Coronary artery (tissue), 2 donors: ENCODE measurements at regions not wholly inside any gene's neighbourhood (a gene's known extent, or its start where the extent isn't known, plus 50 kb on each side); places are given as distances from the start of the nearest gene placed in this dataset.

ENCODE experiments used
- DNase-seq: peaks from one replicate; pipeline ENCODE4 v3.0.0-alpha.2; 2017; ENCODE audit warnings: low spot score
- H3K27ac ChIP-seq, 2 donors: fragments of 200-600 bp; sonication (generic); one replicate each; pipeline ENCODE4 v1.5.1; 2016 to 2019
- H3K4me3 ChIP-seq: fragments of 200-600 bp; sonication (generic); 2 replicates; pipeline ENCODE4 v1.5.1; 2016; ENCODE audit warnings: mild to moderate bottlenecking, moderate library complexity
- TF ChIP-seq, protein P1 (sequence below): fragments of 200-600 bp; sonication (generic); IDR thresholded peaks from one replicate; pipeline ENCODE4 v1.5.1; 2019; ENCODE audit warnings: antibody characterized with exemption

DNA sequence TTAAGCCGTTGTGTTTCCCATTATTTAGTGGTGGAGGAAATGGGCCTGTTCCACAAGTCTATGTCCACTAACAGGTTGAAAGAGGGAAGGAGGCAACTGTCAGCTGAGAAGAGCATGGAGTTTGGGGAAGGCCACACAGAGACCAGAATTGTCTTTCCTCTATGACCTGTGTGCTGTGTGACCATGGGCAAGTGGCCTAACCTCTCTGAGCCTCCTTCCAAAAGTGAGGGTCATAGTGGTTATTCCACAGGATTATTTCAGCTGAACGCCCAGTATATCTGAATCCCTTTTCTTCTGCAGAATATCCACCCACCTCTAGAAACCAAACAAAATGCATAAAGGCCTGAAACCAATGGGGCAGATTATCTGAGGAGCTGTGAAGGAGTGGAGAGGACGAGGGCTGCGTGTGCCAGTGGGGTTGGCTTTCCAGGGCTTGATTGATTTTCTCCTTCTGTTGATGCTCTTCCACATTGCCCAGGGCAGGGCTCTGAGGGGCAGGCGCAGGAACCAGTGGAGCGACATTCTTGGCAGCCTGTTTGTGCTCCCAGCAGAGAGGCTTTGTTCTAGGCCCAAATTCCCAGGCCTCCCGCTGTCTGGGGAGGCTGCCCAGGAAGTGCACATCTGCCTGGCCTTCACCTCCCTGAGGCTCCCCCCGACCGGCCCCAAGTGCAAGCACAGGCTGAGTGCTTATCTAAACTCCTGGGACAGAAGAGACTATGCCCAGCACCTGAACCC is 452.7 kb downstream of the BCL11B start:
- no peak overlapping the region for H3K4me3 ChIP-seq
- DNase-seq, result no peak
- H3K27ac ChIP-seq, result no peak overlapping the region
- TF ChIP-seq, protein P1, sequence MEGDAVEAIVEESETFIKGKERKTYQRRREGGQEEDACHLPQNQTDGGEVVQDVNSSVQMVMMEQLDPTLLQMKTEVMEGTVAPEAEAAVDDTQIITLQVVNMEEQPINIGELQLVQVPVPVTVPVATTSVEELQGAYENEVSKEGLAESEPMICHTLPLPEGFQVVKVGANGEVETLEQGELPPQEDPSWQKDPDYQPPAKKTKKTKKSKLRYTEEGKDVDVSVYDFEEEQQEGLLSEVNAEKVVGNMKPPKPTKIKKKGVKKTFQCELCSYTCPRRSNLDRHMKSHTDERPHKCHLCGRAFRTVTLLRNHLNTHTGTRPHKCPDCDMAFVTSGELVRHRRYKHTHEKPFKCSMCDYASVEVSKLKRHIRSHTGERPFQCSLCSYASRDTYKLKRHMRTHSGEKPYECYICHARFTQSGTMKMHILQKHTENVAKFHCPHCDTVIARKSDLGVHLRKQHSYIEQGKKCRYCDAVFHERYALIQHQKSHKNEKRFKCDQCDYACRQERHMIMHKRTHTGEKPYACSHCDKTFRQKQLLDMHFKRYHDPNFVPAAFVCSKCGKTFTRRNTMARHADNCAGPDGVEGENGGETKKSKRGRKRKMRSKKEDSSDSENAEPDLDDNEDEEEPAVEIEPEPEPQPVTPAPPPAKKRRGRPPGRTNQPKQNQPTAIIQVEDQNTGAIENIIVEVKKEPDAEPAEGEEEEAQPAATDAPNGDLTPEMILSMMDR, result no peak

DNA sequence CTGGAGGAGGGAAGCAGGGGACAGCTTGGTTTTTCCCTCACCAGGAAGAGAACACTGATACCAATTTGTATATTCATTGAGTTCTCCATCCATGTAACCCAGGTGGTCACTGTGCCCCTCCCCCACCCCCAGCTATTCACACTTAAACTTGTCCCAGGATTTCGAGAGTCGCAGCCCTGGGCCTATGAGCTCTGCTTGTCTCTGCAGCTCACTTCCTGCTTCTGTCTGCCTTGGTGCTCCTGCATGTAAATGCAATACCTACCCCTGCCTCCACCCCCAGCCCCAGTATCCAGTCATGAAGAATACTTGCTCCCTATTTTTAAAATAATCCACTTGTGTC is 452.2 kb downstream of the BCL11B start:
- H3K4me3 ChIP-seq, result no peak overlapping the region
- TF ChIP-seq, protein P1, result no peak
- no peak for DNase-seq
- no peak overlapping the region for H3K27ac ChIP-seq

DNA sequence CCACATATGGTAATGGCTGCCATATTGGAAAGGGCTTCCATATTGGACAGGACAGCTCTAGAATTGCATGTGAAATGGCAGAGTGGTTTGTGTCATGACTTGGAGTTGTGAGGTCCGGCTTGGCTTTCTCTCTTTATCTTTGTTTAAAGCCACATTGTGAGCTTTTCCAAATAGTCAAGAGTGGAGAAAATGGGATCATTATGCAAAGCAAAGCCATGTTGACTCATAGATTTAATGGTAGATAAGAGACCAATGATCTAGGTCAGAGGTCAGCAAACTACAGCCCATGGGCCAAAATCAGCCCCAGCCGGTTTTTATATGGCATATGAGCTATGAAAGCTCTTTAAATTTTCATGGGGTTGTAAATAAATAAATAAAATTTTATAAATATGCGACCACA is 449.1 kb downstream of the BCL11B start:
- TF ChIP-seq, protein P1, result no peak
- Histone ChIP-seq H3K27ac (no peak overlapping the region), H3K4me3 (no peak overlapping the region)
- no peak for DNase-seq

DNA sequence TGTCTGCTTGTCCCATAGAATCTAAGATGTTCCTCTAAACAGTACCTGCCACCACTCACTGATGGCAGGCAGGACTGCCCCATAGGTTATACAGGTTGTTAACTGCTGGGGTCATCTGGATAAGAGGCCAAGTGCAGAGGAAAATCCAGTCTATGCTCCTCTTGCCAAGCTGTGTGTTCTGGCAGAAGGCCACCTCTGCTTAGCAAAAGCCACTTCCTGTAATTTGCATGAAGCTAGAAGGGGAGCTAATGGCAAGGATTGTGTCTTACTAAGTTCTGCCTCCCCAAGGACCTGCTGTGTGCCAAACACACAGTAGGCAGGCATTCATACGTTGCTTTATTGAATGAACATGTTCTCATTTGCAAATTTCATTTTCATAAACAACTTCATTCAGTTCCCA is 445.4 kb downstream of the BCL11B start:
- Histone ChIP-seq H3K4me3 (no peak overlapping the region), H3K27ac (no peak overlapping the region)
- DNase-seq, result peak; percentile 16
- TF ChIP-seq, protein P1, result no peak

DNA sequence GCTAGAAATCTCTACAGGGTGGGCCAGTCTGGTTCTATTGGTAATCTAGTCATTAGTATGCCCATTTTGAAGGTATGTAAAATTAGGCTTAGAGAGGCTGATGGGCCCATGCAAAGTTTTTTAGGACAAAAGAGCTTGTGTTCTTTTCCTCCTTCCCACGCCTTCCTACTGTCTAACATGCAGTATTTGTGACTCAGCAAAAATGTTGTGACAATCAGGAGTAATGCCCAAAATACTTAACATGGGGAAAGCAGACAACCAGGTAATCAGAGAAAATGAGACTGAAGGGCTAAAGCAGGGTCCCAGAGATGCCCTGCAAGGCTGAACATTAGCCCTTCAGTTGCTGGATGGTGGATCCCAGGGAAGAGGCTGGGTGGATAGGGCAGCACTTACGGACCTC is 437.9 kb downstream of the BCL11B start:
- no peak for DNase-seq
- TF ChIP-seq, protein P1, result no peak
- Histone ChIP-seq H3K27ac (no peak overlapping the region), H3K4me3 (no peak overlapping the region)

DNA sequence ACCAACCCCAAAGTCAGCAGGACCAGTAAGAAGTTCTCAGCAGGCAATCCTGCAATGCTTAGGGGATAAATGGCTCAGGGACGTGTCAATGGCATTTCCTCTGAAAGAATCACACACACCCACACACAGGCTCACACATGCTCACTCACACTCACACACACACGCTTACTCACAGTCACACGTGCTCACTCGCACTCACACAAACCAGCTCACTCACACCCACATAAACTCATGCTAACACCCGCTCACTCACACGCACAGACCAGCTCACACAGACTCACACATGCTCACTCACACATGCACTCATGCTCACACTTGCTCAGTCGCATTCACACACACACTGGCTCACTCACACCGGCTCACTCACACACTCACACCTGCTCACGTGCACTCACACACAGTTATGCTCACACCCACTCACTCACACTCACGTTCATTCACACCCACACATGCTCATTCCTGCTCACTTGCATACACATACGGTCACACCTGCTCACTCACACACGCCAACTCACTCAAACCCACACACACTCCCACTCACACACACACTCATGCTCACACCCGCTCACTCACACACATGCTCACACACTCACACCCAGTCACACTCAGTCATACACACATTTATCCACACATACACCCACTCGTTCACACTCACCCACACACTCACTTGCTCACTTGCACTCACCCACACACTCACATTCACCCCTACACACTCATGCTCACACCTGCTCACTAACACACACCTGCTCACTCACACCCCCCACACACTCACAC is 436.8 kb downstream of the BCL11B start:
- H3K4me3 ChIP-seq, result no peak overlapping the region
- peak; percentile 31 for DNase-seq
- TF ChIP-seq, protein P1, result no peak
- H3K27ac ChIP-seq, result no peak overlapping the region

DNA sequence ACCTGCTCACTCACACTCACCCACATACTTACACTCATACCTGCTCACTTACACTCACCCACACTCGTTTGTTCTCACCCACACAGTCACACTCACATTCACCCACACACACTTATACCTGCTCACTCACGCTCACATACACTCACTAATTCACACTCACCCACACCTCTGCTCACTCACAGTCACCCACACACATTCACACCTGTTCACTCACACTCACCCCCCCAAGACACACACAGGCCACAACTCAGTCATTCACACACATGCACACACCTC is 436.2 kb downstream of the BCL11B start:
- TF ChIP-seq, protein P1, result no peak
- Histone ChIP-seq H3K4me3 (no peak overlapping the region), H3K27ac (no peak overlapping the region)
- DNase-seq, result no peak
